NB4 (cell line): ENCODE measurements at regions not wholly inside any gene's neighbourhood (a gene's known extent, or its start where the extent isn't known, plus 50 kb on each side); places are given as distances from the start of the nearest gene placed in this dataset.

Experiments
- MYC ChIP-seq: IDR thresholded peaks from 2 replicates; pipeline ENCODE4 v1.6.1; 2011; ENCODE audit warnings: low read depth, low read length
- POLR2A ChIP-seq: IDR thresholded peaks from 2 replicates; pipeline ENCODE4 v1.6.1; 2011; ENCODE audit warnings: mild to moderate bottlenecking; ENCODE audit not compliant: insufficient read length; ENCODE audit errors: extremely low read depth
- TF ChIP-seq, protein P1 (sequence below): IDR thresholded peaks from one replicate; pipeline ENCODE4 v1.5.1; 2012; ENCODE audit warnings: low read depth, low read length
- TF ChIP-seq, protein P2 (sequence below): IDR thresholded peaks from 2 replicates; pipeline ENCODE4 v1.6.1; 2011; ENCODE audit warnings: low read depth, low read length

DNA sequence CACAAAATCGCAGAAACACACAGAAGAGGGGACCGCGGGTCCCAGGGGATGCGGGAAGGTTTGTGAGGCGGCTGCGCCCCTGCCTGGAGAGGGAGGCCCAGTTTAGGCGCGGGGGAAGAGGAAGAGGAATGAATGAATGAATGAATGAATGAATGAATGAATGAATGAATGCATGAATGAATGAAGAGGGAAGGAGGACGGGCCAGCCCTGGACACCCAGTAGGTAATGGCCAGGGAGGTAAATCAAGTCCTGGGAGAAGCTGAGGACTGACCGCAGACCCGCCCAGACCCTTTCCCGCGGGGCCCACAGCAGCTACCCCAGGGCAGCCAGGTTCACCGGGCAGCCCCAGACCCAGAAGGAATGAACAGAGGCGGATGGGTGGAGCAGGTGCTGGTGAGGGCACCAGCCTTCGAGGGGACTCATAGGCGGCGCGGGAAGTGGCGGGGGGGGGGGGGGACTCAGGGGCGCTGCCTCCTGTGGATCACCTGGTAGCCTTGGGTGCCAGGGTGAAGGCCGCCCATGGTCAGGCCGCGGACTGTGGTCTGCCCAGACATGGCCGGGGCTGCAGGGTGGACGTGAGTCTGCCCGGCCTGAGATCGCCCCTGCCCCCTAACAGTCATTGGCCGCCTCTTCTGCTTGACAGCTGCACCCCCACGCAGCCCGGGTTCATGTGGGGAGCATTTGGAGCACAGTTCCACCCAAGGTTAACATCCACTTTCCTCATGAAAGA lies 192.0 kb upstream of the PDE10A start:
- TF ChIP-seq, protein P1, sequence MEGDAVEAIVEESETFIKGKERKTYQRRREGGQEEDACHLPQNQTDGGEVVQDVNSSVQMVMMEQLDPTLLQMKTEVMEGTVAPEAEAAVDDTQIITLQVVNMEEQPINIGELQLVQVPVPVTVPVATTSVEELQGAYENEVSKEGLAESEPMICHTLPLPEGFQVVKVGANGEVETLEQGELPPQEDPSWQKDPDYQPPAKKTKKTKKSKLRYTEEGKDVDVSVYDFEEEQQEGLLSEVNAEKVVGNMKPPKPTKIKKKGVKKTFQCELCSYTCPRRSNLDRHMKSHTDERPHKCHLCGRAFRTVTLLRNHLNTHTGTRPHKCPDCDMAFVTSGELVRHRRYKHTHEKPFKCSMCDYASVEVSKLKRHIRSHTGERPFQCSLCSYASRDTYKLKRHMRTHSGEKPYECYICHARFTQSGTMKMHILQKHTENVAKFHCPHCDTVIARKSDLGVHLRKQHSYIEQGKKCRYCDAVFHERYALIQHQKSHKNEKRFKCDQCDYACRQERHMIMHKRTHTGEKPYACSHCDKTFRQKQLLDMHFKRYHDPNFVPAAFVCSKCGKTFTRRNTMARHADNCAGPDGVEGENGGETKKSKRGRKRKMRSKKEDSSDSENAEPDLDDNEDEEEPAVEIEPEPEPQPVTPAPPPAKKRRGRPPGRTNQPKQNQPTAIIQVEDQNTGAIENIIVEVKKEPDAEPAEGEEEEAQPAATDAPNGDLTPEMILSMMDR: no peak
- TF ChIP-seq POLR2A (no peak), MYC (no peak)
- TF ChIP-seq, protein P2, sequence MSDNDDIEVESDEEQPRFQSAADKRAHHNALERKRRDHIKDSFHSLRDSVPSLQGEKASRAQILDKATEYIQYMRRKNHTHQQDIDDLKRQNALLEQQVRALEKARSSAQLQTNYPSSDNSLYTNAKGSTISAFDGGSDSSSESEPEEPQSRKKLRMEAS: no peak
